Kidney capillary endothelial cell (primary cell): ENCODE measurements at regions not wholly inside any gene's neighbourhood (a gene's known extent, or its start where the extent isn't known, plus 50 kb on each side); places are given as distances from the start of the nearest gene placed in this dataset.
A peak's percentile ranks its signal among the peaks of the same experiment; 100 is the strongest.

Source experiments
- DNase-seq: peaks from one replicate; pipeline ENCODE4 v3.0.0-alpha.2; 2018; ENCODE audit warnings: low spot score

- no peak for DNase-seq
These were observed 366.1 kb downstream of the CTTN start for GRCh38 chr11:70764356-70764905.

GRCh38 chr11:70766901-70767300 is 368.6 kb downstream of the CTTN start:
- no peak for DNase-seq

- no peak for DNase-seq
These were observed 370.2 kb downstream of the CTTN start for GRCh38 chr11:70768346-70769095.

GRCh38 chr11:70769106-70769505 is 370.8 kb downstream of the CTTN start:
- DNase-seq: no peak

- no peak for DNase-seq
These were observed 371.2 kb downstream of the CTTN start for GRCh38 chr11:70769521-70769920.

GRCh38 chr11:70771099-70771885 is 373.0 kb downstream of the CTTN start:
- DNase-seq: no peak

- no peak for DNase-seq
These were observed 374.6 kb downstream of the CTTN start for GRCh38 chr11:70772950-70773349.

- DNase-seq: no peak
These were observed 377.2 kb downstream of the CTTN start for GRCh38 chr11:70775386-70776075.

- no peak for DNase-seq
These were observed 378.7 kb downstream of the CTTN start for GRCh38 chr11:70776914-70777532.

- DNase-seq: no peak
These were observed 380.6 kb downstream of the CTTN start for GRCh38 chr11:70778883-70779282.

- DNase-seq: no peak
These were observed 381.3 kb downstream of the CTTN start for GRCh38 chr11:70779433-70780245.

GRCh38 chr11:70780246-70780535 is 381.9 kb downstream of the CTTN start:
- no peak for DNase-seq

- DNase-seq: no peak
These were observed 384.1 kb downstream of the CTTN start for GRCh38 chr11:70782401-70782913.

- no peak for DNase-seq
These were observed 385.0 kb downstream of the CTTN start for GRCh38 chr11:70783356-70783755.

- no peak for DNase-seq
These were observed 385.5 kb downstream of the CTTN start for GRCh38 chr11:70783821-70784220.

GRCh38 chr11:70785372-70785771 is 387.0 kb downstream of the CTTN start:
- DNase-seq: no peak

- no peak for DNase-seq
These were observed 387.8 kb downstream of the CTTN start for GRCh38 chr11:70786021-70786665.

GRCh38 chr11:70788248-70789022 is 390.1 kb downstream of the CTTN start:
- peak; percentile 81 for DNase-seq

GRCh38 chr11:70790671-70791300 is 392.5 kb downstream of the CTTN start:
- DNase-seq: no peak
